Hypothalamus (tissue), 51 donors: ENCODE measurements at regions not wholly inside any gene's neighbourhood (a gene's known extent, or its start where the extent isn't known, plus 50 kb on each side); places are given as distances from the start of the nearest gene placed in this dataset.
A peak's percentile ranks its signal among the peaks of the same experiment; 100 is the strongest.

Experiments
- DNase-seq, 51 donors: peaks; one replicate each; lab custom pipeline; 2025; lab: John Stamatoyannopoulos, UW

DNA sequence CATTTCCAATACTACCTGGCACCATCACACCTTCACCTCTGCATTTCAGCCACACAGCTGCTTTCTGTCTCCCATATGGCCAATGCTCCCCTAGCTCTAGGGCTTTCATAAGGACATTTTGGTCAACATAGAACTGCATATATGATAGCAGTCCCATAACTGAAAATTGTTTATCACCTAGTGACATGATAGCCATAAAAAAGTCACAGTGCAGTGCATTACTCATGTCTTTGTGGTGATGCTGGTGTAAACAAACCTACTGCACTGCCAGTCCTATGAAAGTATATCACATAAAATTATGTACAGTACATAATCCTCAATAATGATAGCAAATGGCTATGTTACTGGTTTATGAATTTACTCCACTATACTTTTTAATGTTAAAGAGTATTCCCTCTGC, 221.0 kb downstream of the NAF1 start:
- DNase-seq = no peak

DNA sequence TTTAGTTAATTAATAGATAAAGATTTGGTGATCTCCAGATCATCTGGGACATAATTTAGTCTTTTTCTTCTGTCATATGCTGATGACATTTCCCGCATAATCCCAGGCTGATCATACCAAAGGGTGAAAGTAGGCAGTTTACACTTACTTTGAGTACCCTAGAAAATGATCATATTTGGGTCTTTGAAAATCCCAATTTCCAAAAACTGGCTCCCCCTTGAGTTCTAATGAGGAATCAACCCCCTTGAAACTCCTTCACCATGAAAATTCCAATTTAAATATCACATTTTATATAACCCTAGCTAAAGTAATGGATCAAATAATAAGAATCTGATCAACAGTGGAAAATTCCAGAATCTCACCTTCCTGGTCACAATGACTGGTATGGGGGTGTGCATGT, 223.4 kb downstream of the NAF1 start:
- no peak for DNase-seq

DNA sequence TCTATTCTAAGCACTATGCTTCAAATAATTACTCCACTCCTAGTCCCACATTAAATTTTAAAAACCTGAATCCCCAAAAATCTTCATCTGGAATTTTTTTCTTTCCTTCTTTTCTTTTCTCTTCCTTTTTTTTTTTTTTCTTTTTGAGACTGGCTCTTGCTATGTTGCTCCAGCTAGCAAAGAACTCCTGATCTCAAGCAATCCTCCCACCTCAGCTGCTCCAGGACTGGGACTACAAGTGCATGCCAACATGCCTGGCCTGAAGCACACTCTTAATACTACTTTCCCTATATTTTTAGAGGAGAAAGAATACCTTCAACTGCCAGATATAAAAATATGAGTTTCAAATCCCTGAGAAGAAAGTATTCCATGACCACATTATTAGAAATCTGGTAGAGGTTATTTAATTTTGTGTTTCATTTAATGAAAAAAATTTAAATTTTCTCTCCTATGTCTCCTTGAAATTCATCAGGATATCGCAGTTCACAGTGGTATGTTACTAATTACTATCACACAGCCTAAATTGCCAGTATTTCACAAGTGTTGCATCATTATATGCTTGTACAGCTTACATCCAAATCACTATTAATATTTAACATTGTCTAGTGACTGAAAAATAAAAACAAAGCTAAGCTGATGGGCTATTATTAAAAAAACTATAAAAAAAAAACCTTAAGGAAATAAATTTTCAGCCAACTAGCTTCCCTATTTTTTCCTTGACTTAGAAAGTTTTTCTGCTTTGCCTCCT, 227.8 kb downstream of the NAF1 start:
- DNase-seq = no peak

DNA sequence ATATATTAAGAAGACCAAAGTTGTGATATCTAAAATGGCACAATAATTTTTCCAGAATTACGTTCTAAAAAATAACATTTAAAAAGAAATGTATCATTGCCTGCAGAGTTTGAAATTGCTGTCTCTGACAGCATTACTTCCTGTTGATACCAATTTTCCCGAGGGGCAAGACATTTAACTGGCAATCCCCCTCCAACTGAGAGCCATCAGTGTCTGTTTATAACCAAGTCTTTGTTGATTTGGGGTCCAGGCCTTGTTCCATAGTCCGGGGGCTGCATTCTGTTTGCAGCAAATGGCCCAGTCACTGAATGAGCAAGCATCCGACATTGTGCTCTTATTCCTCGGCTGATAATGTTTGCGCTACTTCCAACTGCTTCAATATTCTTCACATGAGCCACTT, 231.5 kb downstream of the NAF1 start:
- no peak for DNase-seq

DNA sequence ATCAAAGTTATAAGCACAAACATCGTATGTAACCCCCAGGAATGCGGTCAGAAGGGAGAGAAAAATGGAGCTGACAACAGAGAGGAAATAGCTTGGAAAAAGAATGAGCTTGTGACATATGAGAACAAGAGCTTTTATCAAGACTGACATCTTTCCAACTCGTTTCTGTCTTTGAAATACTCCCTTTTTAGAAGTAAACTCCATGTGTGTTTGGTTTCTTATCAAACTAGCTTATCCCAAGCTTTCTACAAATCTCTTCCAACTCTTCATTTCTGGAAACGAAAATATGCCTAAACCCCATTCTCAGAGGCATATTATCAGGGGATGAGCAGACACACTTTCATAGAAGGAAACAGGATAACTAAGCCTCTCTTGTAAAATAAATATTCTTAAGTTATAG, 235.4 kb downstream of the NAF1 start:
- no peak for DNase-seq

DNA sequence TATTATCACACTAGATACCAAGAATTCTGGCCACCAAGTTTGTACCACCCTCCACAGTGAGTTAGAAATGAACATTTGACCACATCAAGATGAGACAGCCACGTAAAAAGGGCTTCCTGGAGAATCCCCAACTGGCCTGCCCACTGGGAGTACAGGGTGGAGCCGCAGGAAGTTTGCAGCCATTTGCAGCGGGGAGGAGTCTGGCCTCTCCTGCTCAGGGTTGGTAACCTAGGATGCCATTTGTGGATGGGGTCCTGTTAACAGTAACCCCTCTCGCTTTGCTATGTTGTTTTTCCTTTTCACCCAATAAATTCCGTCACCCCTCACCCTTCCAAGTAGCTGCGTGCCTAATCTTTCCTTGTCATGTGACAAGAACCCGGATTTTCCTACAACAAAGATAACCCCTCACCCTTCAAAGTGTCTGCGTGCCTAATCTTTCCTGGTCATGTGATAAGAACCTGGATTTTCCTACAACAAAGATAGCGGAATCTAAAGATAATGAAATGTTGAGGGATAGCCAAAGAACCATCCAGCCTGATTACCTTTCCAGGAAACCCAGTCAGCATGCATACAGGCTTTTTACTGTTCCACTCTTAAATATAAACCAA, 245.4 kb downstream of the NAF1 start:
- DNase-seq = no peak

DNA sequence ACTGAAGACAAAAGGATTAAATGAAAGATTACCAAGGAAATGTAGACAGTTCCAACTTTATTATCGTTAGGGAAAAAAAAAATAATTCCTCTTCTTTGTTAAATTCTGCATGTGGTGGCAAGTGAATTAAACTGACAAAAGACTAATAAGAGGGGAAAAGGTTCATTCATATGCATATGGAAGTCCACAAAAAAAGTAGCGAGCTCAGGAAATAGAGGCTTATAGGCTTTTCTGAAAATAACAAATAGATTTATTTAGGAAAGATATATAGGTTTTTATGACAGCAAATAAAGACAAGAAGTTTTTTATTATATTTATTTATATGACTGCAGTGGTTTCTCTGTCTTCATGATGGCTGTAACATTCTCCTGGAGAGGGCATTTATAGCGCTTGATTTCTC, 246.0 kb downstream of the NAF1 start:
- no peak for DNase-seq

DNA sequence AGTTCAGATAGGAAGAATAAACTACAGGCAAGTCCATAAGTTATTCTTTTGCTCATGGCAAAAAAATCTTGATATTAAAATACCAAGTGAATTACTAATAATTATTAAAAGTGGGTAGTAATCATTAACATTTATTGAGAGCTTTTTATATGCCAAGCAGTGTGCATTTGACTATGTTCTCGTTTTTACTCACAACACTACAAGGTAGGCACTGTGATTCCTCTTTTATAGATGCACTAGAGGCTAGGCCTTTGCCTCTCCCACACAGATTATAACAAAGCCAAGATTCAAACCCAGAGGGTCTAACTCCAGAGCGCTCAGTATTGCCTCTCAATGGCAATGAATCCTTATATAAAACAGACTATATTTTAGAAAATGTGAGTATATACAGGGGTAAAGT, 254.2 kb downstream of the NAF1 start:
- no peak for DNase-seq

DNA sequence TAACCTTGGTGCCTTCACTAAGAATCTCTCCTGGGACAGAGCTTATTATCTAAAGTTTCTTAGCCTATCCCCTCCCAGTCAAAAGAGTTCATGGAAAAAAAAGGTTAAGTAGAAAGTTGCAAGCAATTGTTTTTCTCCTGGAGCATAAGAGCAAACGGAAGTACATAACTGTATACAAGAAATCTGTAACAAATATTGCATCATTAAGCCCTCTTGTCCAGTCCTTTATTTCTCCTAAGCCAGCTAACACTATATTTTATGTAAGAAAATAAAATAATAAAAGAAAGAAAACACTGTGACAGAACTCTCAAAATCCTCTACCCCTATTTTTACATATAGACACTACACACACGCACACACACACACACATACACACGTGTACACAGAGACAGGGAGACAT, 255.3 kb downstream of the NAF1 start:
- DNase-seq = no peak

DNA sequence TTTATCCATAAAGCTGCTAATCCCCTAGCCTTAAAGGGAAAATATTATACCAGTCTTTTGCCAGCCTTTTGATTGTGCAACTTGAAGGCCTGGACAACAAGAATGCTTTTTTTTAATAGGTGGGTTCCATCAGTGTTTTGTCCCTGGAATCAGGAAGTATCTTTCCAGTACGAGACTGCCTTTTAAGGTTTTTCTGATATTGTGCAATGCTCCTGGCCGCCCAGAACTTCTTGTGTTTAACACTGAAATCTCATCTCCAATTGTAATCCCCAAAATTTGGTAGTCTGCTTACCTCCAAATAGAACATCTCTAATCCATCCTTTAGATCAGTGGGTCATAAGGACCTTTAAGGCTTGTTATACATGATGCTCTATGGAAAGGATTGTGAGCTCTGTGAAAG, 256.7 kb downstream of the NAF1 start:
- no peak for DNase-seq

DNA sequence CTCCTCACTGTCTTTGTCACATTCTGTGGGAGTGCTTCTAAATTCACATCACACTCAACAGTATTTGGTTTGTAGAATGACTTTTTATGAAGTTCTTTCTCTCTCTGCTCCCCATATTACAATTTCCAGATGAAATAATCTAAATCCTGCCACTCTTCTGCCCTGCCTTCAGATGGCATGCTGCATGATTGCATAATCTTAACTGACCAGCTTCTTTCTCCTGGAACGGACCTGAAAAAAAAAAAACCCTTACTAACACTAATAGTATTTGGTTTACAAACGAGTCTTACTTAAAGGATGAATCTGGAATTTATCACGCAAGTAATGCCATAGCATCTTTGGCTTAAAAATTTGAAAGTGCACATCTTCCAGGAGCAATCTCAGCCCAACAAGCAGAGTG, 272.3 kb downstream of the NAF1 start:
- DNase-seq = no peak

DNA sequence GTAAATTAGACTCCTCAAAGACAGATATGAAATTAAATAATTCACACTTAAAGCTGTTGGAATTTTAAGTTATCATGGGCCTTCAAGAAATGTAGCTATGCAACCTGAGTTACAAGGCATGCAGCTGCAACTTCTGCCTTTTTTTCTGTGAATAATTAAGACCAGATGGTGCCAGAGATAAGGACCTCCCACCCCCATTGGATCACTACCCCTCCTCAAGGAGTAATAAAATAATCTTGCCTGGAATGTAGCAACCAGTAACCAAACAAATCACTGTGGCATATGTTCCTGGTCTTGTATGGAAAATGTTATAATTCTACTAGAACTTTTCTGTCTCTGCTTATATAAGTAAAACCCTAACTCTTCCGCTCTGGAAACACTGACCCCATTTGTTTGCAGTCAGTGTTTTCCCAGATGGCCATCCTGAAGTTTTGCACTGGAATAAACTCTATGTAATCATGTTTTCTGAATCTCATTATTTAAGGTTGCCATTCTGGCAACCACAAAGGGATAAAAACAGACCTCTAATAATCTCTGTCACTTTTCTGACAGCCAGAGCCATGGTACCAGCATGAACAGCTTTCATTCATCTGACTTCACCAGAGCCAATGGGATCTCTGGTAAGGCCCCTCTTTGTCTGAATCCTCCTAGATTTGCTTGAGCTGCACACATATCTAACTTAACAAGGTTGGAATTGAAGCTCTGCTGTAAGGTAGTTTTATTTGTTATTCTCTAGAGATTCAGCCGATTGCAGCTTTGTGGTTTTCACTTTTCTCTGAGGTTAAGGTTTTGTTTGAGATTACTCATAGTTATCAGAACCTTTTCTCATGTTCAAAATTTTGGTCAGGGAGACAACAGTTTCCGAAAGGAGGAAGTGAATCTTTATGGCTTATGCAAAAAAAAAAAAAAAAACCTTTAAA, 274.6 kb downstream of the NAF1 start:
- DNase-seq = no peak

DNA sequence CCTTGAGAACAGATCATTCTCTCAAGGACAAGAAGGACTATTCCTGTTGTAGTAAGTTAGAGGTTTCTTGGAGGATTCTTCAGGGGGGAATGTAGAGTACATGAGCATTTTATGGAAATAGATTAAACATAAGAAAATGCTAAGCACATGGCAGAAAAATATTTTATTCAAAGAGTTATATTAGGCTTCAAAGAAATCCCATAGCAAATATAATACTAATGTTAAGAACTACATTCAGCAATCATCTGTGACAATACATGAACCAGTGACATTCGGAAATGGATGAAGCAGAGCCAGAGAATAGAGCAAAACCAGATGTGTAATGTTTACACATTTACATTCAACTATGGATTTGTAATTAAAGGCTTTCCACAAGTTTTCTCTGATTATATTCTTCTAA, 288.6 kb downstream of the NAF1 start:
- DNase-seq = no peak

DNA sequence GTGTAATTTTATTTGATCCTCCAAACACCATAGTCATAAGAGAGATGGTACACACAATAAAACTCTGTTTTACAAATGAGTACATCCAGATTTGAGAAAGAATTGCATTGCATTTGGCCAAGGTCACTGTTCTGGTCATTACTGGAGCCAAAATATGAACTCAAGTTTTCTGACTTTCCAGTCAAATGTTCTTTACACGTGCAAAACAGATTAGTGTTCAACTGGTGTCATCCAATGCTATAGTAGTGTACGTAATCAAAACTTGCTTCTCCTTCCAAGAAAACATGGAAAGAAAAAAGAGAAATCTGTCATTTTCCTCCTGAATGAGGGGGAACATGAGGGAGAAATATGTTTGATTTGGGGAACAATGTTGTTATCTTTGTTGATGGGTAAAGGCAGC, 291.9 kb downstream of the NAF1 start:
- no peak for DNase-seq

DNA sequence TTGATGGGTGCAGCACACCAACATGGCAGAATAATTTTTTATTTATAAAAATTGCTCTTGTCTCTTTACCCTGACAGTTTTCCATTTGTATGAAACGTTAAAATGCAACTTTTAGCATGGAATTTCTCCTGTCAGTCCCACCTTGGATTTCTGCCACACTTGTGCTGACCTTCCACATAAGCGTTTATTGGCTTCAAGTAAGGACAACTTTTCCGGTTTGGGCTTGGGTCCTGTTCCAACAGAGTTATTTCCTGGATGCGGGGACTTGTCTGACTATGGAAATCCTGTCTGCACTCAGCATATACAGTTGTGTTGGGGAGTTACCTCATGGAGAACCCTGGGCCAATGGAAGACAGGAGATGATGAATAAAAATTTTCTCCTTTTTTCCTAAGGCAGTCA, 294.7 kb downstream of the NAF1 start:
- DNase-seq = no peak

DNA sequence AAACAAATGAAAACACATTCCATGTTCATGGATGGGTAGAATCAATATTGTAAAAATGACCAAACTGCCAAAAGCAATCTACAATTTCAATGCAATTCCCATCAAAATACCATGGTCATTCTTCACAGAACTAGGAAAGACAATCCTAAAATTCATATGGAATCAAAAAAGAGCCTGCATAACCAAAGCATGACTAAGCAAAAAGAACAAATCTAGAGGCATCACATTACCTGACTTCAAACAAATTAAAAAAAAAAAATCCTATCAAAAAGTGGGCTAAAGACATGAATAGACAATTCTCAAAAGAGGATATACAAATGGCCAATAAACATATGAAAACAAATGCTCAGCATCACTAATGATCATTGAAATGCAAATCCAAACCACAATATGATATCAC, 297.5 kb downstream of the NAF1 start:
- DNase-seq = no peak

DNA sequence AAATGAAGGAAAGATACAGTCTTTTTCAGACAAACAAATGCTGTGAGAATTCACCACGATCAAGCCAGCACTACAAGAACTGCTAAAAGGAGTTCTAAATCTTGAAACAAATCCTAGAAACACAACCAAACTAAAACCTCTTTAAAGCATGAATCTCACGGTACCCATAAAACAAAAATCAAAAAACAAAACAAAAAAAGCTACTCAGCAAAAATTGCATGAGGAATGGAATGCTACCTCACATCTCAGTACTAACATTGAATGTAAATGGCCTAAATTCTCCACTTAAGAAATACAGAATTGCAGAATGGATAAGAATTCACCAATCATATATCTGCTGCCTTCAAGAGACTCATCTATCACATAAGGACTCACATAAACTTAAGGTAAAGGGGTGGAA, 300.1 kb downstream of the NAF1 start:
- DNase-seq = no peak

DNA sequence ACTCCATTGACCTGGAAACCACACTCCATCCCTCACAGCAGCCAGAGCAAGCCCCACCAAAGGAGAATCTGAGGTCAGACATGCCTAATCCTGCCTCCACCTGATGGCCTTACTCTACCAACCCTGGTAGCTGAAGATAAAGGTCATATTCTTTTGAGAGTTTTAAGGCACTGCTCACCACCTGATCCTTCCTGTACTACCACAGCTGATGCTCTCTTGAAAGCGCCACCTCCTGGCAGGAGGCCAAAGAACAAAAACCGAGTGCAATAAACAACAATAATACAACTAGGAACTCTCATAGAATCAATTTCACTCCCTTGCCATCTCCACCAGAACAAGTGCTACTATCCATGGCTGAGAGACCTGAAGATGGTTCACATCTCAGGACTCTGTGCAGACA, 301.6 kb downstream of the NAF1 start:
- DNase-seq = no peak

DNA sequence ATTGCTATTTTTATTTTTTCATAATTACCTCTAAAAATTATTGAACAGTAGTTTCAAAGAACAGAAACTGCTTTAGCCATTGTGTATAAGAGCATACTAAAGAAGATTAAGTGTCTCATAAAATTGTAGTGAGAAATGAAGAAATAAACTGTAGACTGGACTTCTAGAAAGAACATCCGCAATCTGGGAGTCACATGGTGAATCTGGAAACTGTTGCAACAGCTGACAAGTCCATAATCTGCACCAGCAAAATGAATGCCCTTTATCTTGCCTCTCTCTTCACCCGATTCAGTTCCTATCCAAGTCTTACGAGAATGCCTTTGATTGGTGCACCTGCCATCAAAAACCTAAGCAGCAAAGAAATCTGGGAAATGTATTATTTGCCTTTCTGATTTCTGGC, 312.9 kb downstream of the NAF1 start:
- DNase-seq = no peak

DNA sequence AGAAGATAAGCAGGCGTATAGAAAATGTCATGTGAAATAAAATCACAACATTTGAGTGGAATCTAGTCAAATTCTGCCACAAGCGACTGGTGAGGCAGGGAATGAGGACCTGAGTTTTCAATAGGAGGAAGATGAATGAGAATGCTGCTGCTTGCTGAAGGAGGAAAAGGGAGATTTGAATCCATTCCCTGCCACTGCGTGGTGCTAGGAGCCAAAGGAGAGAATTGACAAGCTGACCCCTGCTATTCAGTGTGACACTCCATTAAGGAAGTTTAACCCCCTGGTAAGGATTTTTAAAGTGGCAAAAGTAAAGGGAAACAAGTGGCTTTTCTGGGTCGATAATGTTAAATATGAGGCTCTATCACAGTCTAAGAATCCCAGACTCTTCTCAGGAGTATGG, 314.0 kb downstream of the NAF1 start:
- DNase-seq = no peak

DNA sequence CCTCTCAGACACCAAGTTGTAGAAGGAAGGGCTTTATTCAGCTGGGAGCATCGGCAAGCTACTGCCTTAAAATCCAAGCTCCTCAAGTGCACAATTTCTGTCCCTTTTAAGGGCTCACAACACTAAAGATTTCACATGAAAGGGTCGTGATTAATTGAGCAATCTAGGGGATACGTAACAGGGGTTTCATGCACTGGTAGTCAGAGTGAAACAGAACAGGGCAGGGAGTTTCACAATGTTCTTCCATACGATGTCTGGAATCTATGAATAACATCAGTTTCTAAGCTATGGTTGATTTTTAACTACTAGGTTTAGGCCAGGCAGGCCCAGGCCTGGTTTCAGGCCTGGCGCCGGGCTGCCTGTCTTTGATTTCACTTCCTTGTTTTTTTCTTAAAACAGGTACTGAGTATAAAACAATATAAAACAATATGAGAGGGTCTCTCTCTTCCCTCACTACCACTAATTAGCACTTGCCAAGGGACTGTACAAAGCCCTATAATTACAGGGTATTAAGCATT, 315.4 kb downstream of the NAF1 start:
- peak in 1 of 51 donors; percentile 7 for DNase-seq

DNA sequence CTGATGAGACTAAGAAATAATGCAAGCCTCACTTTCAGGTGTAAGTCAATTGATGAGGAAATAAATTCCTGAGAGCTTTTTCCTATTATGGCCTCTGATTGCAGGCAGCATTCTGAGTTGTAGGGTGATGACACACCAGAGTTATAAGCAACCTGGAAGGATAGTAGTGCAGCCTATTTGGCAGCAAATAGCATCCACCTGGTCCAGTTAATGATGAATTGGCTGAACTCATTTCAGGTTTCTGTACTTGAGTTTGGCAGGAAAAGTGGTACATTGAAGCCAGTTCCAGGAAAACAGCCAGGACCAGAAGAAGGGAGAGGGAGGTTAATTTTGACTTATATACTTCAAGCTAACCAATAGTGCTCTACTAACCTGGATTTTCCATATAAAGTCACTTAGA, 316.8 kb downstream of the NAF1 start:
- no peak for DNase-seq
